GM12875 (cell line): ENCODE measurements at regions not wholly inside any gene's neighbourhood (a gene's known extent, or its start where the extent isn't known, plus 50 kb on each side); places are given as distances from the start of the nearest gene placed in this dataset.

Experiments used
- H3K4me3 ChIP-seq: one replicate; pipeline ENCODE4 v1.5.1; 2011; ENCODE audit warnings: low read depth, low read length, control low read depth
- CTCF ChIP-seq: IDR thresholded peaks from 2 replicates; pipeline ENCODE4 v1.5.1; 2011; ENCODE audit warnings: low read depth, mild to moderate bottlenecking, control low read depth, inconsistent platforms, low read length, moderate library complexity, borderline replicate concordance; ENCODE audit not compliant: insufficient read depth

GRCh38 chr1:87993051-87993450, 664.4 kb downstream of the LMO4 start:
- no peak for TF ChIP-seq CTCF
- H3K4me3 ChIP-seq: no peak overlapping the region

GRCh38 chr1:87999852-88000251, 671.2 kb downstream of the LMO4 start:
- H3K4me3 ChIP-seq: no peak overlapping the region
- no peak for TF ChIP-seq CTCF

- H3K4me3 ChIP-seq: no peak overlapping the region
- no peak for TF ChIP-seq CTCF
Measured at GRCh38 chr1:88001460-88001859, 672.8 kb downstream of the LMO4 start.

- no peak overlapping the region for H3K4me3 ChIP-seq
- TF ChIP-seq CTCF: no peak
Measured at GRCh38 chr1:88003255-88003654, 674.6 kb downstream of the LMO4 start.

- no peak overlapping the region for H3K4me3 ChIP-seq
- no peak for TF ChIP-seq CTCF
Measured at GRCh38 chr1:88009916-88010315, 674.2 kb upstream of the PKN2 start.

GRCh38 chr1:88013485-88013884, 670.6 kb upstream of the PKN2 start:
- H3K4me3 ChIP-seq: no peak overlapping the region
- no peak for TF ChIP-seq CTCF

- no peak for TF ChIP-seq CTCF
Measured at GRCh38 chr1:88014131-88014530, 669.9 kb upstream of the PKN2 start.

More at GRCh38 chr1:88014131-88014530, 669.9 kb upstream of the PKN2 start:
- no peak overlapping the region for H3K4me3 ChIP-seq
